Activated CD4-positive, alpha-beta T cell treated with anti-CD3 and anti-CD28 coated beads, Interleukin-2, amount 10 ng/mL, durations not matched to agents 24 days and 14 days (primary cell): ENCODE measurements at regions not wholly inside any gene's neighbourhood (a gene's known extent, or its start where the extent isn't known, plus 50 kb on each side); places are given as distances from the start of the nearest gene placed in this dataset.
A peak's percentile ranks its signal among the peaks of the same experiment; 100 is the strongest.

Experiments
- DNase-seq: peaks from one replicate; pipeline ENCODE4 v3.0.0; 2022
- H3K27ac Mint-ChIP-seq: one replicate; pipeline ENCODE4 v1.8.0; 2022; ENCODE audit warnings: mild to moderate bottlenecking, mixed read lengths
- H3K27me3 Mint-ChIP-seq: one replicate; pipeline ENCODE4 v1.8.0; 2022; ENCODE audit warnings: mixed read lengths
- H3K36me3 Mint-ChIP-seq: one replicate; pipeline ENCODE4 v1.8.0; 2022; ENCODE audit warnings: low read depth, mild to moderate bottlenecking, mixed read lengths
- H3K4me1 Mint-ChIP-seq: one replicate; pipeline ENCODE4 v1.8.0; 2021; ENCODE audit warnings: mixed read lengths
- H3K4me3 Mint-ChIP-seq: one replicate; pipeline ENCODE4 v1.8.0; 2022; ENCODE audit warnings: mild to moderate bottlenecking, moderate library complexity, mixed read lengths
- H3K9me3 Mint-ChIP-seq: one replicate; pipeline ENCODE4 v1.8.0; 2021; ENCODE audit warnings: mixed read lengths
- intact Hi-C: fragments of 100-400 bp; cut with micrococcal nuclease; formaldehyde crosslinking; loops from one replicate; pipeline ENCODE4 v1.15.1; 2023

DNA sequence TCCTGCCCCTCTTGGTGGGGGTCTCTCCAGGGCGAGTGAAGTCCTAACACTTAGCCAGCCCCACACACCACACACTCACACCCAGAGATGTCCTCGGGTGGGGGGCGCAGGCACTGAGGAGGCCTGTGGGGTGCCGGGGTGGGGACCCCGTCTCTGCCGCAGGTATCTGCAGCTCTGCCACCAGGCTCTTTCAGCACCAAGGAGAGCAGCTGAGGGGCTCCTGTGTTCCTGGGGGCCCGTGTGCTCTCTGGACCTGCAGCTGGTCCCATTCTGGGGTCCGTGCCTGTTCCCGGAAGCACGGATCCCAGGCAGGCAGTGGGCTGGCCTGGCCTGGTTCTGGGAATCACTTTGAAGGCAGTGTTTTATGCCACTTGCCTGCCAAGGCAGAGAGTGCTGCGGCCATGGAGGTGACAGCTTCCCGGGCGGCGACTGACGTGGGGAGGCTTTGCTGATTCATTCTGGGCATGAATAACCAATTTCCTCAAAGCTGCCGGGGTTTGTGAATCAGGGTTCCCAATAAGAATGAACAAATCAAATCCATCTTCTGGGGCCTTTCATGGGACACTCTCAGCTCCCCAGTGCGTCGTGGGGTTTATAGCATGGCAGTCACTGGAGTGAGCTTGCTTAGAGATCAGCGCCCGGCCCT lies 54.4 kb upstream of the SLCO4A1 start:
- no peaks in the 10 kb centered on the region for H3K9me3 Mint-ChIP-seq
- H3K4me1 Mint-ChIP-seq, result peaks cover 4% of the 10 kb centered on the region
- DNase-seq, result peak; percentile 66
- H3K36me3 Mint-ChIP-seq, result no peaks in the 10 kb centered on the region
- intact Hi-C loops, result no loop called here
- H3K27me3 Mint-ChIP-seq, result peaks cover 9% of the 10 kb centered on the region
- H3K27ac Mint-ChIP-seq, result no peak overlapping the region
- H3K4me3 Mint-ChIP-seq, result no peak overlapping the region

GRCh38 chr20:62588458-62589149 lies 53.7 kb upstream of the SLCO4A1 start:
- Mint-ChIP-seq H3K27me3 (peaks cover 5% of the 10 kb centered on the region), H3K27ac (no peak overlapping the region), H3K36me3 (no peaks in the 10 kb centered on the region), H3K4me3 (no peak overlapping the region), H3K4me1 (peaks cover 4% of the 10 kb centered on the region), H3K9me3 (no peaks in the 10 kb centered on the region)
- no peak for DNase-seq
- intact Hi-C loops, result no loop called here

- intact Hi-C loops, result no loop called here
- H3K4me1 Mint-ChIP-seq, result peaks cover 4% of the 10 kb centered on the region
- no peak overlapping the region for H3K4me3 Mint-ChIP-seq
- no peaks in the 10 kb centered on the region for H3K36me3 Mint-ChIP-seq
- peaks cover 4% of the 10 kb centered on the region for H3K27me3 Mint-ChIP-seq
- H3K9me3 Mint-ChIP-seq, result no peaks in the 10 kb centered on the region
- no peak overlapping the region for H3K27ac Mint-ChIP-seq
- no peak for DNase-seq
Observed at GRCh38 chr20:62589150-62589498, 53.2 kb upstream of the SLCO4A1 start.

DNA sequence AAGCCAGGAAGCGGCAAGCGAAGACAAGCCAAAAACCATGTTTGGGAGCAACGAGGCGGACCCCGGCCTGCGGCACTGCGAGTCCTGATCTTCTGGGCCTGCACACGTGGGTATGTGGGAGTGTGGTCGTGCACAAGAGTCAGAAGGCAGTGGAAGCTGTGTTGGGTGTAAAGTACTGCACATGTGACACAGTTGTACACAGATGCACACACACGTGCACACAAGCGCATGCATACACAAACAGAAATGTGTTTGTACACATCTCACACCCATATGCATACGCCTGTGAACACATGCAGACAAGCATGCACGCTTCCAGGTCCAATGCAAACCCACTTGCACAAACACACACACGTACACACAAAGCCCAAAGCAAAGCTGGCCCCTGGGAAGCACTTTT lies 52.6 kb upstream of the SLCO4A1 start:
- H3K4me3 Mint-ChIP-seq, result no peak overlapping the region
- H3K9me3 Mint-ChIP-seq, result no peaks in the 10 kb centered on the region
- H3K36me3 Mint-ChIP-seq, result no peaks in the 10 kb centered on the region
- H3K4me1 Mint-ChIP-seq, result peaks cover 4% of the 10 kb centered on the region
- H3K27me3 Mint-ChIP-seq, result peaks cover 3% of the 10 kb centered on the region
- H3K27ac Mint-ChIP-seq, result no peak overlapping the region
- intact Hi-C loops, result no loop called here
- DNase-seq, result no peak

- no peak overlapping the region for H3K4me3 Mint-ChIP-seq
- intact Hi-C loops, result no loop called here
Observed at GRCh38 chr20:62590309-62591121, 51.8 kb upstream of the SLCO4A1 start.

GRCh38 chr20:62591122-62591468 lies 51.2 kb upstream of the SLCO4A1 start:
- Mint-ChIP-seq H3K27ac (no peak overlapping the region), H3K27me3 (peaks cover 12% of the 10 kb centered on the region), H3K9me3 (no peaks in the 10 kb centered on the region), H3K36me3 (no peaks in the 10 kb centered on the region), H3K4me1 (peaks cover 3% of the 10 kb centered on the region), H3K4me3 (no peak overlapping the region)
- intact Hi-C loops, result no loop called here
- DNase-seq, result no peak

More at GRCh38 chr20:62590309-62591121, 51.8 kb upstream of the SLCO4A1 start:
- Mint-ChIP-seq H3K4me1 (peaks cover 2% of the 10 kb centered on the region), H3K27me3 (peaks cover 10% of the 10 kb centered on the region), H3K9me3 (no peaks in the 10 kb centered on the region), H3K36me3 (no peaks in the 10 kb centered on the region), H3K27ac (no peak overlapping the region)
- no peak for DNase-seq

GRCh38 chr20:62591591-62591990 lies 50.7 kb upstream of the SLCO4A1 start:
- no peak overlapping the region for H3K4me3 Mint-ChIP-seq
- intact Hi-C loops, result no loop called here

More at GRCh38 chr20:62591591-62591990, 50.7 kb upstream of the SLCO4A1 start:
- no peaks in the 10 kb centered on the region for H3K36me3 Mint-ChIP-seq
- peaks cover 3% of the 10 kb centered on the region for H3K4me1 Mint-ChIP-seq
- DNase-seq, result no peak
- H3K27me3 Mint-ChIP-seq, result peaks cover 12% of the 10 kb centered on the region
- H3K27ac Mint-ChIP-seq, result no peak overlapping the region
- no peaks in the 10 kb centered on the region for H3K9me3 Mint-ChIP-seq
